Activated CD8-positive, alpha-beta memory T cell treated with anti-CD3 and anti-CD28 coated beads, Interleukin-2, amount 50 U/mL, for 1 hour (primary cell): ENCODE measurements at regions not wholly inside any gene's neighbourhood (a gene's known extent, or its start where the extent isn't known, plus 50 kb on each side); places are given as distances from the start of the nearest gene placed in this dataset.
"Not testable (repeated sequence)": the region's sequence is repeated elsewhere in the genome, so short reads cannot be mapped to it uniquely, and the experiment has no call there.

Experiments
- DNase-seq: peaks from one replicate; pipeline ENCODE4 v3.0.0-alpha.2; 2020; ENCODE audit errors: extremely low read depth

GRCh38 chr7:113392841-113393540, 274.6 kb upstream of the SMIM30 start:
- no peak for DNase-seq

GRCh38 chr7:113392421-113392820, 274.1 kb upstream of the SMIM30 start:
- no peak for DNase-seq

GRCh38 chr7:113389112-113389646, 270.8 kb upstream of the SMIM30 start:
- no peak for DNase-seq

- DNase-seq, result no peak
These were observed 265.3 kb upstream of the SMIM30 start for GRCh38 chr7:113383638-113384037.

- DNase-seq, result no peak
These were observed 261.4 kb upstream of the SMIM30 start for GRCh38 chr7:113379746-113380145.

GRCh38 chr7:113374955-113375354, 256.6 kb upstream of the SMIM30 start:
- DNase-seq, result no peak

- DNase-seq, result no peak
These were observed 255.5 kb upstream of the SMIM30 start for GRCh38 chr7:113373863-113374262.

GRCh38 chr7:113371416-113372043, 253.2 kb upstream of the SMIM30 start:
- no peak for DNase-seq

GRCh38 chr7:113370910-113371309, 252.6 kb upstream of the SMIM30 start:
- no peak for DNase-seq

- DNase-seq, result no peak
These were observed 249.9 kb upstream of the SMIM30 start for GRCh38 chr7:113368256-113368655.

GRCh38 chr7:113367041-113367586, 248.8 kb upstream of the SMIM30 start:
- DNase-seq, result no peak

- no peak for DNase-seq
These were observed 247.8 kb upstream of the SMIM30 start for GRCh38 chr7:113366122-113366521.

GRCh38 chr7:113349339-113349738, 231.0 kb upstream of the SMIM30 start:
- no peak for DNase-seq

- no peak for DNase-seq
These were observed 221.3 kb upstream of the SMIM30 start for GRCh38 chr7:113339661-113340060.

GRCh38 chr7:113338071-113338696, 219.8 kb upstream of the SMIM30 start:
- no peak for DNase-seq

GRCh38 chr7:113336838-113337237, 218.5 kb upstream of the SMIM30 start:
- DNase-seq, result not testable (repeated sequence)

GRCh38 chr7:113331155-113331898, 213.0 kb upstream of the SMIM30 start:
- DNase-seq, result no peak

GRCh38 chr7:113321201-113321600, 202.8 kb upstream of the SMIM30 start:
- DNase-seq, result no peak

- DNase-seq, result no peak
These were observed 202.1 kb upstream of the SMIM30 start for GRCh38 chr7:113320419-113320818.

- no peak for DNase-seq
These were observed 196.2 kb upstream of the SMIM30 start for GRCh38 chr7:113314594-113314993.

GRCh38 chr7:113308399-113308798, 190.0 kb upstream of the SMIM30 start:
- DNase-seq, result no peak

- DNase-seq, result no peak
These were observed 188.8 kb upstream of the SMIM30 start for GRCh38 chr7:113307147-113307546.
